ENCODE measurements at regions not wholly inside any gene's neighbourhood (a gene's known extent, or its start where the extent isn't known, plus 50 kb on each side); places are given as distances from the start of the nearest gene placed in this dataset.

DNA sequence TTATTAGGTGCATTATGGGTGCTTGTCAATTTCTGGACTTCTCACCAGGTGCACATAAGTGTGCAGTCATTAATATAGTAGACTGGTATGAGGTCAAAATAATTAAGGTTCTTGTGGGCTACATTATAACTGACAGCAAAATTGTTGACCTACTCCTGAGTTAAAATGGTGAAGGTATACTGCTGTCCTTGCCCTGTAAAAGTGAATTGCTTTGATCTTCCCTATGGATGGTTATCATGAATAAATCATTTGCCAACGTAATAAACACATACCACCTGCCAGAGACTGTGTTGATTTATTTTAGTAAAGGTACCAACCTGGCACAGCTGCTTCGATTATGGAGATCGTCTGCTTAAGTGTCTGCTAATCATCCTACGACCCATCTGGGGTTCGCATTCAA, 201.6 kb upstream of the KCNK2 start:
- no peaks in the 10 kb centered on the region for H3K27me3 ChIP-seq (ENCODE audit: low read length)
- no TSS peak for BruUV-seq (replicated peaks)
- no peaks in the 10 kb centered on the region for H3K4me1 ChIP-seq (ENCODE audit: insufficient read depth, low read length)
- DNase-seq (no peak), ATAC-seq (no peak)
- H3K4me2 ChIP-seq (ENCODE audit: low read length) = no peak overlapping the region
- intact Hi-C loops (cut with micrococcal nuclease) = no loop called here
- POLR2A ChIA-PET (ENCODE audit: unreplicated experiment) = no interaction called here
- H3K9me3 ChIP-seq (ENCODE audit: low read length) = no peaks in the 10 kb centered on the region
- H3K4me3 ChIP-seq (ENCODE audit: low read length) = no peak overlapping the region
- no peaks in the 10 kb centered on the region for H3K36me3 ChIP-seq (ENCODE audit: low read depth, low read length)
- no peaks in the 10 kb centered on the region for H4K20me1 ChIP-seq (ENCODE audit: low read length)
- TF ChIP-seq EZH2phosphoT487 (IDR thresholded peaks at IDR 0.05; ENCODE audit: borderline replicate concordance, low read length) (no peak), EZH2 (IDR thresholded peaks at IDR 0.05; ENCODE audit: low read length, unreplicated experiment) (no peak), CTCF (conservative IDR thresholded peaks at IDR 0.05; ENCODE audit: low read depth, low read length) (no peak)
- H3K9me2 ChIP-seq (replicated peaks; ENCODE audit: low read length) = no peaks in the 10 kb centered on the region
- H3K27ac ChIP-seq (ENCODE audit: low read length) = no peak overlapping the region
- no peak overlapping the region for H2AFZ ChIP-seq (ENCODE audit: low read length)
- H3F3A ChIP-seq (ENCODE audit: low read length, unreplicated experiment) = no peaks in the 10 kb centered on the region
- no peak overlapping the region for H3K9ac ChIP-seq (ENCODE audit: low read length)
- CTCF ChIA-PET = no interaction called here
- H3K79me2 ChIP-seq (ENCODE audit: low read length) = no peaks in the 10 kb centered on the region

- Histone ChIP-seq H3F3A (ENCODE audit: low read length, unreplicated experiment) (no peaks in the 10 kb centered on the region), H2AFZ (ENCODE audit: low read length) (no peak overlapping the region), H3K27ac (ENCODE audit: low read length) (no peak overlapping the region), H3K9ac (ENCODE audit: low read length) (no peak overlapping the region), H3K9me2 (replicated peaks; ENCODE audit: low read length) (no peaks in the 10 kb centered on the region), H3K4me3 (ENCODE audit: low read length) (no peak overlapping the region), H3K9me3 (ENCODE audit: low read length) (no peaks in the 10 kb centered on the region), H3K79me2 (ENCODE audit: low read length) (no peaks in the 10 kb centered on the region), H3K4me1 (ENCODE audit: insufficient read depth, low read length) (no peaks in the 10 kb centered on the region), H4K20me1 (ENCODE audit: low read length) (no peaks in the 10 kb centered on the region), H3K36me3 (ENCODE audit: low read depth, low read length) (no peaks in the 10 kb centered on the region), H3K4me2 (ENCODE audit: low read length) (no peak overlapping the region), H3K27me3 (ENCODE audit: low read length) (no peaks in the 10 kb centered on the region)
- ATAC-seq (no peak), DNase-seq (no peak)
- ChIA-PET CTCF (no interaction called here), POLR2A (ENCODE audit: unreplicated experiment) (no interaction called here)
- TF ChIP-seq CTCF (conservative IDR thresholded peaks at IDR 0.05; ENCODE audit: low read depth, low read length) (no peak), EZH2 (IDR thresholded peaks at IDR 0.05; ENCODE audit: low read length, unreplicated experiment) (no peak), EZH2phosphoT487 (IDR thresholded peaks at IDR 0.05; ENCODE audit: borderline replicate concordance, low read length) (no peak)
- intact Hi-C loops (cut with micrococcal nuclease) = no loop called here
- BruUV-seq (replicated peaks) = no TSS peak
Observed at GRCh38 chr1:214882616-214883015, 199.9 kb upstream of the KCNK2 start.

DNA sequence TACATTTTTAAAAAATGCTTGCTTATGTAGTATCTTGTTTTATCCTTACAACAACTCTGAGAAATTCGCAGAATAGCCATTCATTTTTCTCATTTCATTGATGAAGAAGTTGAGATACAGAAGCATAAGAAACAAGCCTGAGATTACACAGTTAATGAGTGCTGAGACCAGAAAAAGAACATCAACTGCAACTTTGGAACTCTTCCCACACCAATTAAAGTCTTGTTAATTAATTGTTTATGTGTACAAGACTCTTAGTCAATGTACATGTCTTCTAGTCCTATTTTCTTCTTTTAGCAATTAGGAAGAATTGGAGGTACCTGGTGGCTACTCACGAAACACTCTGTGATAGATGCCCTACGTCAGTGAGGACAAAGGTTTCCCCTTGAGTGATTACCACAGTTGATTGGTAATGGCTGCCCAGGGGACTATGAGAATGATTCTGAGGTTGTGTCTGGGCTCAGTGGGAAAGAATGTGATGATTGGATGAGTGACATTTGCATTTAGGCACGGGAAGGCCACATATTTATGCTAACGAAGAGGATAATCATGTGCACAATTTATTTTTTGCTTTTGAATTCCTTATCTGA, 187.4 kb upstream of the KCNK2 start:
- ATAC-seq (no peak), DNase-seq (no peak)
- intact Hi-C loops (cut with micrococcal nuclease) = no loop called here
- Histone ChIP-seq H3K9ac (ENCODE audit: low read length) (no peak overlapping the region), H3K27me3 (ENCODE audit: low read length) (no peaks in the 10 kb centered on the region), H3K4me1 (ENCODE audit: insufficient read depth, low read length) (0 out of 2 replicates have a peak, but pooled peaks cover 3% of the 10 kb centered on the region), H3K9me3 (ENCODE audit: low read length) (no peaks in the 10 kb centered on the region), H3K27ac (ENCODE audit: low read length) (no peak overlapping the region), H3K9me2 (replicated peaks; ENCODE audit: low read length) (no peaks in the 10 kb centered on the region), H3K79me2 (ENCODE audit: low read length) (no peaks in the 10 kb centered on the region), H2AFZ (ENCODE audit: low read length) (no peak overlapping the region), H4K20me1 (ENCODE audit: low read length) (no peaks in the 10 kb centered on the region), H3F3A (ENCODE audit: low read length, unreplicated experiment) (no peaks in the 10 kb centered on the region), H3K4me2 (ENCODE audit: low read length) (no peak overlapping the region), H3K36me3 (ENCODE audit: low read depth, low read length) (no peaks in the 10 kb centered on the region), H3K4me3 (ENCODE audit: low read length) (no peak overlapping the region)
- no TSS peak for BruUV-seq (replicated peaks)
- CTCF ChIA-PET = no interaction called here
- POLR2A ChIA-PET (ENCODE audit: unreplicated experiment) = no interaction called here
- TF ChIP-seq EZH2 (IDR thresholded peaks at IDR 0.05; ENCODE audit: low read length, unreplicated experiment) = no peak
- no peak for TF ChIP-seq CTCF (conservative IDR thresholded peaks at IDR 0.05; ENCODE audit: low read depth, low read length)
- no peak for TF ChIP-seq EZH2phosphoT487 (IDR thresholded peaks at IDR 0.05; ENCODE audit: borderline replicate concordance, low read length)
